Gastrocnemius medialis (tissue), 4 donors: ENCODE measurements at regions not wholly inside any gene's neighbourhood (a gene's known extent, or its start where the extent isn't known, plus 50 kb on each side); places are given as distances from the start of the nearest gene placed in this dataset.

Experiments used
- POLR2A ChIP-seq, 2 donors: fragments of 450-650 bp; IDR thresholded peaks; one replicate each; pipeline ENCODE4 v1.6.1; 2017; ENCODE audit warnings: antibody characterized with exemption in 2 of 2, mild to moderate bottlenecking in 2 of 2, moderate library complexity in 2 of 2
- TF ChIP-seq, protein P1 (sequence below), 5 experiments: fragments of 450-650 bp in 3 of 5; fragments of 200-600 bp in 2 of 5; sonication (generic) in 2 of 5; IDR thresholded peaks in 4 of 5; conservative IDR thresholded peaks in 1 of 5; 1 replicate in 4 of 5; 2 replicates in 1 of 5; pipeline ENCODE4 v1.5.1; 2016 to 2019; ENCODE audit warnings: antibody characterized with exemption in 5 of 5, mild to moderate bottlenecking in 3 of 5, moderate library complexity in 3 of 5

DNA sequence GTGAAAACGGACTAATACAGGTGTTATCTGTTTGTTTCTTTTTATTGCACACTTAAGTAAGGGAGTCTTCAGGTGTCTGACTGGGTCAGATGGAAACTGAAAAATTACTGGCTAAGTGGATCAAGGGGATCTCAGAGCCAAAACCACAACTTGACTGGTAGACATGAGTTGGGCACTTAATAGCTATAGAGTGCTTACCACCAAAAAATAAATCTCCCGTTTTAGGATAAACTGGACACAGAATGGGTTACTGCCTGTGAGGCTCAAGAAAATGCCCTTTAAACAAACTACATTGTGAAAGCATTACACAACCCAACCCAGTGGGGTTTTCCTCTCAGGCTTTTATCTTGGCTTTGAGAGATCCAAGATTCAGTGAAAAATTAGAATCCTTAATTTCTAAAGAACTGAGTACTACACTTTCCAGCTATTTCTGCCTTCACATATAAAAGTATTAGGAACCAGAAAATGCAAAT is 134.0 kb upstream of the LYPLAL1 start:
- TF ChIP-seq POLR2A (IDR thresholded peaks at IDR 0.05) = no peak
- TF ChIP-seq, protein P1, sequence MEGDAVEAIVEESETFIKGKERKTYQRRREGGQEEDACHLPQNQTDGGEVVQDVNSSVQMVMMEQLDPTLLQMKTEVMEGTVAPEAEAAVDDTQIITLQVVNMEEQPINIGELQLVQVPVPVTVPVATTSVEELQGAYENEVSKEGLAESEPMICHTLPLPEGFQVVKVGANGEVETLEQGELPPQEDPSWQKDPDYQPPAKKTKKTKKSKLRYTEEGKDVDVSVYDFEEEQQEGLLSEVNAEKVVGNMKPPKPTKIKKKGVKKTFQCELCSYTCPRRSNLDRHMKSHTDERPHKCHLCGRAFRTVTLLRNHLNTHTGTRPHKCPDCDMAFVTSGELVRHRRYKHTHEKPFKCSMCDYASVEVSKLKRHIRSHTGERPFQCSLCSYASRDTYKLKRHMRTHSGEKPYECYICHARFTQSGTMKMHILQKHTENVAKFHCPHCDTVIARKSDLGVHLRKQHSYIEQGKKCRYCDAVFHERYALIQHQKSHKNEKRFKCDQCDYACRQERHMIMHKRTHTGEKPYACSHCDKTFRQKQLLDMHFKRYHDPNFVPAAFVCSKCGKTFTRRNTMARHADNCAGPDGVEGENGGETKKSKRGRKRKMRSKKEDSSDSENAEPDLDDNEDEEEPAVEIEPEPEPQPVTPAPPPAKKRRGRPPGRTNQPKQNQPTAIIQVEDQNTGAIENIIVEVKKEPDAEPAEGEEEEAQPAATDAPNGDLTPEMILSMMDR (IDR thresholded peaks at IDR 0.05 in 4 of 5, conservative IDR thresholded peaks at IDR 0.05 in 1 of 5) = no peak
